H9 (cell line): ENCODE measurements at regions not wholly inside any gene's neighbourhood (a gene's known extent, or its start where the extent isn't known, plus 50 kb on each side); places are given as distances from the start of the nearest gene placed in this dataset.

Experiments used
- DNase-seq: peaks from one replicate; pipeline ENCODE4 v3.0.0-alpha.2; 2017
- H2AFZ ChIP-seq: one replicate; pipeline ENCODE4 v1.6.1; 2013; ENCODE audit warnings: mild to moderate bottlenecking, low read length, control low read depth, moderate library complexity
- H2AK5ac ChIP-seq: 2 replicates; pipeline ENCODE4 v1.6.1; 2013; ENCODE audit warnings: low read length, control low read depth, mixed read lengths; ENCODE audit not compliant: insufficient read length
- H2BK120ac ChIP-seq: one replicate; pipeline ENCODE4 v1.6.1; 2013; ENCODE audit warnings: low read depth, mild to moderate bottlenecking, low read length, control low read depth, inconsistent platforms; ENCODE audit not compliant: poor library complexity, severe bottlenecking
- H2BK12ac ChIP-seq: 2 replicates; pipeline ENCODE4 v1.6.1; 2013; ENCODE audit warnings: low read length, control low read depth, mixed read lengths, low read depth; ENCODE audit not compliant: insufficient read length
- H2BK15ac ChIP-seq: 2 replicates; pipeline ENCODE4 v1.6.1; 2013; ENCODE audit warnings: low read depth, low read length, control low read depth
- H2BK20ac ChIP-seq: one replicate; pipeline ENCODE4 v1.6.1; 2013; ENCODE audit warnings: low read depth, mild to moderate bottlenecking, low read length, control low read depth, inconsistent platforms; ENCODE audit not compliant: poor library complexity, severe bottlenecking
- H2BK5ac ChIP-seq: 2 replicates; pipeline ENCODE4 v1.6.1; 2013; ENCODE audit warnings: low read length, control low read depth, mixed read lengths; ENCODE audit not compliant: insufficient read length
- H3K14ac ChIP-seq: 2 replicates; pipeline ENCODE4 v1.6.1; 2013; ENCODE audit warnings: low read length, control low read depth; ENCODE audit not compliant: insufficient read depth
- H3K18ac ChIP-seq: 2 replicates; pipeline ENCODE4 v1.6.1; 2013; ENCODE audit warnings: low read depth, mild to moderate bottlenecking, mixed read lengths, low read length, control low read depth; ENCODE audit not compliant: insufficient read length
- H3K23ac ChIP-seq: 2 replicates; pipeline ENCODE4 v1.6.1; 2013; ENCODE audit warnings: low read length, control low read depth, mixed read lengths, low read depth; ENCODE audit not compliant: insufficient read length
- H3K23me2 ChIP-seq: 2 replicates; pipeline ENCODE4 v1.6.1; 2013; ENCODE audit warnings: low read depth, mild to moderate bottlenecking, mixed read lengths, low read length, control low read depth; ENCODE audit not compliant: insufficient read length, poor library complexity, severe bottlenecking
- H3K27ac ChIP-seq: 2 replicates; pipeline ENCODE4 v1.5.1; 2013; ENCODE audit warnings: low read length, control low read depth, mixed read lengths, low read depth; ENCODE audit not compliant: insufficient read length
- H3K27me3 ChIP-seq: 2 replicates; pipeline ENCODE4 v1.6.1; 2013; ENCODE audit warnings: low read length, control low read depth, inconsistent platforms; ENCODE audit not compliant: insufficient read depth
- H3K4ac ChIP-seq: 2 replicates; pipeline ENCODE4 v1.6.1; 2013; ENCODE audit warnings: low read depth, mild to moderate bottlenecking, control low read depth, inconsistent platforms, low read length, moderate library complexity
- H3K4me1 ChIP-seq: 2 replicates; pipeline ENCODE4 v1.6.1; 2013; ENCODE audit warnings: low read length, control low read depth, inconsistent platforms; ENCODE audit not compliant: insufficient read depth
- H3K4me2 ChIP-seq: 2 replicates; pipeline ENCODE4 v1.6.1; 2013; ENCODE audit warnings: low read length, control low read depth, mixed read lengths; ENCODE audit not compliant: insufficient read length, insufficient read depth
- H3K56ac ChIP-seq: 2 replicates; pipeline ENCODE4 v1.6.1; 2013; ENCODE audit warnings: low read depth, mild to moderate bottlenecking, mixed read lengths, low read length, control low read depth; ENCODE audit not compliant: insufficient read length
- H3K79me1 ChIP-seq: 2 replicates; pipeline ENCODE4 v1.6.1; 2013; ENCODE audit warnings: low read depth, mild to moderate bottlenecking, moderate library complexity, low read length, control low read depth, inconsistent platforms; ENCODE audit not compliant: insufficient read depth, poor library complexity, severe bottlenecking
- H3K79me2 ChIP-seq: 2 replicates; pipeline ENCODE4 v1.6.1; 2013; ENCODE audit warnings: low read length, control low read depth, inconsistent platforms; ENCODE audit not compliant: insufficient read depth
- H3K9ac ChIP-seq: 2 replicates; pipeline ENCODE4 v1.6.1; 2013; ENCODE audit warnings: low read length, control low read depth, mixed read lengths; ENCODE audit not compliant: insufficient read length; ENCODE audit errors: extremely low read depth
- H3K9me3 ChIP-seq: one replicate; pipeline ENCODE4 v1.6.1; 2013; ENCODE audit warnings: low read depth, low read length, inconsistent platforms; ENCODE audit not compliant: control insufficient read depth
- H3T11ph ChIP-seq: one replicate; pipeline ENCODE4 v1.6.1; 2013; ENCODE audit warnings: mild to moderate bottlenecking, low read length, control low read depth, inconsistent platforms
- H4K20me1 ChIP-seq: one replicate; pipeline ENCODE4 v1.6.1; 2013; ENCODE audit not compliant: control insufficient read depth, insufficient read length, insufficient read depth
- H4K5ac ChIP-seq: 2 replicates; pipeline ENCODE4 v1.6.1; 2013; ENCODE audit warnings: low read depth, mild to moderate bottlenecking, mixed read lengths, low read length, control low read depth; ENCODE audit not compliant: insufficient read length
- H4K8ac ChIP-seq: replicated peaks from 2 replicates; pipeline ENCODE4 v1.6.1; 2013; ENCODE audit warnings: low read length, control low read depth, mixed read lengths, low read depth; ENCODE audit not compliant: insufficient read length
- H4K91ac ChIP-seq: 2 replicates; pipeline ENCODE4 v1.6.1; 2013; ENCODE audit warnings: low read depth, mild to moderate bottlenecking, moderate library complexity, mixed read lengths, low read length, control low read depth; ENCODE audit not compliant: insufficient read length
- H3K27ac Mint-ChIP-seq, 3 experiments: 2 replicates in 2 of 3; 3 replicates in 1 of 3; pipeline ENCODE4 v1.8.0; 2020 to 2021; ENCODE audit warnings: mixed read lengths in 3 of 3, mild to moderate bottlenecking in 1 of 3, moderate library complexity in 1 of 3
- H3K27me3 Mint-ChIP-seq: 2 replicates; pipeline ENCODE4 v1.8.0; 2021; ENCODE audit warnings: low read depth, mild to moderate bottlenecking, moderate library complexity, mixed read lengths
- H3K36me3 Mint-ChIP-seq, 3 experiments: 2 replicates in 2 of 3; 3 replicates in 1 of 3; pipeline ENCODE4 v1.8.0; 2020 to 2021; ENCODE audit warnings: low read depth in 3 of 3, mixed read lengths in 3 of 3; ENCODE audit not compliant: insufficient read depth in 1 of 3
- H3K4me1 Mint-ChIP-seq, 2 experiments: 2 replicates each; pipeline ENCODE4 v1.8.0; 2020; ENCODE audit warnings: mixed read lengths in 2 of 2
- H3K4me3 Mint-ChIP-seq, 2 experiments: 2 replicates in 1 of 2; 3 replicates in 1 of 2; pipeline ENCODE4 v1.8.0; 2020 to 2021; ENCODE audit warnings: mild to moderate bottlenecking in 2 of 2, mixed read lengths in 2 of 2, moderate library complexity in 1 of 2
- H3K9me3 Mint-ChIP-seq, 2 experiments: 2 replicates in 1 of 2; 3 replicates in 1 of 2; pipeline ENCODE4 v1.8.0; 2020; ENCODE audit warnings: mild to moderate bottlenecking in 2 of 2, mixed read lengths in 2 of 2, moderate library complexity in 1 of 2
- WGBS: extraction: QIAGEN DNeasy Blood & Tissue Kit; methylation state at CpG from one replicate; pipeline ENCODE4 v1.1.7; 2013; ENCODE audit warnings: missing lambda C conversion rate, low lambda C conversion rate, mixed read lengths; ENCODE audit not compliant: insufficient read length; ENCODE audit errors: extremely low coverage; 5-methylcytosine and 5-hydroxymethylcytosine counted together
- TF ChIP-seq, protein P1 (sequence below): fragments of 200-600 bp; sonication (generic); conservative IDR thresholded peaks from 3 replicates; pipeline ENCODE4 v1.8.0; 2021; ENCODE audit warnings: antibody characterized with exemption, mild to moderate bottlenecking

DNA sequence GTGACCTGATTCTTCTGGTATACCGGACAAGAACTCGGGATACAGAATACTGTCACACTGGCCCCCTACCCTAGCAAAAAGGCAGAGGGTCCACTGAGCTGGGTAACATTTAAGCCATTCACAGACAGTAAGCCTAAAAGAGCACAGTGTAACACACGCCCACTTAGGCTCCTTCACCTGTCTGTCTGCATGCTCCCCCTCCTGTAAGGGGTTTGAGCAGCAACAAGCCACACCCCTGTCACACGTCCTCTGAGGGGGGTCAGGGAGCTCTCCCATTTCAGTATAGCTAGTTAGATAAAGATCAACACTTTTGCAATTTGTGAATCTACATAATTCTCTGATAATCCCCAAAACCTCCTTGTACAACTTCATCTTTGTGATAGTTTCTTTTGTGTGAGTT lies 586.3 kb upstream of the LMCD1 start:
- H3K23ac ChIP-seq = no peak overlapping the region
- no peak overlapping the region for H2BK20ac ChIP-seq
- no peaks in the 10 kb centered on the region for H3K79me1 ChIP-seq
- Mint-ChIP-seq H3K36me3 (no peaks in the 10 kb centered on the region), H3K27me3 (no peaks in the 10 kb centered on the region), H3K27ac (no peak overlapping the region), H3K4me3 (no peak overlapping the region), H3K9me3 (peaks cover 0 to 2% of the 10 kb centered on the region in 2 experiments; a peak in 2 of 5 replicates), H3K4me1 (peaks cover 18 to 28% of the 10 kb centered on the region in 2 experiments)
- H3K4me2 ChIP-seq = no peak overlapping the region
- H3K56ac ChIP-seq = no peak overlapping the region
- no peak overlapping the region for H4K91ac ChIP-seq
- H3K4ac ChIP-seq = no peak overlapping the region
- H3K23me2 ChIP-seq = no peaks in the 10 kb centered on the region
- no peak overlapping the region for H3T11ph ChIP-seq
- no peak overlapping the region for H3K18ac ChIP-seq
- H4K8ac ChIP-seq = no peak overlapping the region
- no peak overlapping the region for H2BK5ac ChIP-seq
- TF ChIP-seq, protein P1, sequence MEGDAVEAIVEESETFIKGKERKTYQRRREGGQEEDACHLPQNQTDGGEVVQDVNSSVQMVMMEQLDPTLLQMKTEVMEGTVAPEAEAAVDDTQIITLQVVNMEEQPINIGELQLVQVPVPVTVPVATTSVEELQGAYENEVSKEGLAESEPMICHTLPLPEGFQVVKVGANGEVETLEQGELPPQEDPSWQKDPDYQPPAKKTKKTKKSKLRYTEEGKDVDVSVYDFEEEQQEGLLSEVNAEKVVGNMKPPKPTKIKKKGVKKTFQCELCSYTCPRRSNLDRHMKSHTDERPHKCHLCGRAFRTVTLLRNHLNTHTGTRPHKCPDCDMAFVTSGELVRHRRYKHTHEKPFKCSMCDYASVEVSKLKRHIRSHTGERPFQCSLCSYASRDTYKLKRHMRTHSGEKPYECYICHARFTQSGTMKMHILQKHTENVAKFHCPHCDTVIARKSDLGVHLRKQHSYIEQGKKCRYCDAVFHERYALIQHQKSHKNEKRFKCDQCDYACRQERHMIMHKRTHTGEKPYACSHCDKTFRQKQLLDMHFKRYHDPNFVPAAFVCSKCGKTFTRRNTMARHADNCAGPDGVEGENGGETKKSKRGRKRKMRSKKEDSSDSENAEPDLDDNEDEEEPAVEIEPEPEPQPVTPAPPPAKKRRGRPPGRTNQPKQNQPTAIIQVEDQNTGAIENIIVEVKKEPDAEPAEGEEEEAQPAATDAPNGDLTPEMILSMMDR = no peak
- no peak overlapping the region for H2AK5ac ChIP-seq
- H2BK12ac ChIP-seq = no peak overlapping the region
- DNase-seq = no peak
- no peak overlapping the region for H3K9ac ChIP-seq
- no CpG with 5 or more reads among the region's 4 CpGs for WGBS
- no peak overlapping the region for H4K5ac ChIP-seq
- H3K14ac ChIP-seq = no peak overlapping the region
- no peaks in the 10 kb centered on the region for H3K9me3 ChIP-seq
- H3K27me3 ChIP-seq = no peaks in the 10 kb centered on the region
- H2BK15ac ChIP-seq = no peak overlapping the region
- no peaks in the 10 kb centered on the region for H4K20me1 ChIP-seq
- no peaks in the 10 kb centered on the region; the same call in 1 of the 2 replicates for H3K4me1 ChIP-seq
- H2AFZ ChIP-seq = no peak overlapping the region
- no peak overlapping the region for H3K27ac ChIP-seq
- no peaks in the 10 kb centered on the region for H3K79me2 ChIP-seq
- no peak overlapping the region for H2BK120ac ChIP-seq
